Fibroblast of gingiva (primary cell): ENCODE measurements at regions not wholly inside any gene's neighbourhood (a gene's known extent, or its start where the extent isn't known, plus 50 kb on each side); places are given as distances from the start of the nearest gene placed in this dataset.

Experiments
- DNase-seq: peaks from one replicate; pipeline ENCODE4 v3.0.0-alpha.2; 2011; ENCODE audit warnings: low read depth

GRCh38 chr7:79716329-79716728, 262.9 kb upstream of the MAGI2 start:
- no peak for DNase-seq

GRCh38 chr7:79714081-79714480, 260.6 kb upstream of the MAGI2 start:
- DNase-seq, result no peak

GRCh38 chr7:79713276-79713675, 259.8 kb upstream of the MAGI2 start:
- no peak for DNase-seq

GRCh38 chr7:79711660-79712059, 258.2 kb upstream of the MAGI2 start:
- no peak for DNase-seq

GRCh38 chr7:79709574-79710409, 256.3 kb upstream of the MAGI2 start:
- DNase-seq, result no peak

GRCh38 chr7:79702116-79702515, 248.6 kb upstream of the MAGI2 start:
- DNase-seq, result peak; percentile 5

GRCh38 chr7:79692015-79692414, 238.5 kb upstream of the MAGI2 start:
- DNase-seq, result peak; percentile 74

GRCh38 chr7:79691074-79691473, 237.6 kb upstream of the MAGI2 start:
- no peak for DNase-seq

- no peak for DNase-seq
Measured at GRCh38 chr7:79684384-79684783, 230.9 kb upstream of the MAGI2 start.

- DNase-seq, result no peak
Measured at GRCh38 chr7:79683916-79684315, 230.4 kb upstream of the MAGI2 start.

GRCh38 chr7:79683185-79683890, 229.9 kb upstream of the MAGI2 start:
- DNase-seq, result no peak

GRCh38 chr7:79681454-79681853, 228.0 kb upstream of the MAGI2 start:
- DNase-seq, result no peak

GRCh38 chr7:79673969-79674368, 220.5 kb upstream of the MAGI2 start:
- no peak for DNase-seq

GRCh38 chr7:79673421-79673820, 220.0 kb upstream of the MAGI2 start:
- no peak for DNase-seq

- DNase-seq, result no peak
Measured at GRCh38 chr7:79668292-79668691, 214.8 kb upstream of the MAGI2 start.

GRCh38 chr7:79666472-79666871, 213.0 kb upstream of the MAGI2 start:
- no peak for DNase-seq

GRCh38 chr7:79664884-79665676, 211.6 kb upstream of the MAGI2 start:
- DNase-seq, result no peak

- no peak for DNase-seq
Measured at GRCh38 chr7:79658304-79658703, 204.8 kb upstream of the MAGI2 start.

- no peak for DNase-seq
Measured at GRCh38 chr7:79653136-79653631, 199.7 kb upstream of the MAGI2 start.

- no peak for DNase-seq
Measured at GRCh38 chr7:79652619-79653018, 199.2 kb upstream of the MAGI2 start.

- no peak for DNase-seq
Measured at GRCh38 chr7:79647711-79648110, 194.2 kb upstream of the MAGI2 start.

- DNase-seq, result no peak
Measured at GRCh38 chr7:79646278-79646677, 192.8 kb upstream of the MAGI2 start.

GRCh38 chr7:79636849-79637248, 183.4 kb upstream of the MAGI2 start:
- no peak for DNase-seq
